ENCODE measurements at regions not wholly inside any gene's neighbourhood (a gene's known extent, or its start where the extent isn't known, plus 50 kb on each side); places are given as distances from the start of the nearest gene placed in this dataset.

- no peak for DNase-seq
Observed at GRCh38 chr6:139509167-139509566, 134.7 kb upstream of the CITED2 start.

DNA sequence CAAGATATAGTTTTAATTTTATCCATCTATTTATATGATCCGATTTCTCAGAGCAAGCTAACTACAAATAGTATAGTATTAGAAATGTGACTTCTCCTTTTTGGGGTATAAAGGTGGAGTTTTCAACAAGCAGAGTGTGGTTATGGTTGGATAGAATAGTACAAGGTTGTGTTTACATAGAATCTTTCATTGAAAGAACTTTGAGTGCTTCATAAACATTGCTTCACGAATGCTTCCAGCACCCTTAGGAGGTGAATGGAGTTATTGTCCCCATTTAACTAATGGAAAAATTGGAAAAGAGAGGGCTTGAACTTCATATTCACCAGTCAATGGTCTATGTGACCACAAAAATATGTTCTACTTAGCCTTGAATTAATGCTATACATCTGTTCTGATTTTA is 134.1 kb upstream of the CITED2 start:
- no peak for DNase-seq

GRCh38 chr6:139508023-139508422 is 133.6 kb upstream of the CITED2 start:
- no peak for DNase-seq

DNA sequence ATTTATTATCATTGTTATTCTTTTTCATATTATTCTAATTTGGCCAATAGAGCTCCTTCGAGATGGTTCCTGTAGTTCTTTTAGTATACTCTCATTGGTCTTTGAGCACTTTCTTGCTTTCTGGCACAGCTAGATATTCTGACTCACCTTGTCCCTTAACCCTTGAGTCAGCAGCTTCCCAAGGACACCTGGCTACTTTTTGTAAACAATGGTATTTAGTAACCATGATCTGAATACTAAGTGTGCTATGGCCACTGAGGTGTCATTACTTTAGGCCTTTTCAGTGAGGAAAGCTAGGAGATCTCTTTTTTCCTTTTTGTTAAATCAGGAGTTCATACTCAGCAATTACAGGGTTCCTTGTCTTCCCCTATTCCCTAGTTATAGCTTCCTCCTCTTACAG is 126.5 kb upstream of the CITED2 start:
- no peak for DNase-seq

DNA sequence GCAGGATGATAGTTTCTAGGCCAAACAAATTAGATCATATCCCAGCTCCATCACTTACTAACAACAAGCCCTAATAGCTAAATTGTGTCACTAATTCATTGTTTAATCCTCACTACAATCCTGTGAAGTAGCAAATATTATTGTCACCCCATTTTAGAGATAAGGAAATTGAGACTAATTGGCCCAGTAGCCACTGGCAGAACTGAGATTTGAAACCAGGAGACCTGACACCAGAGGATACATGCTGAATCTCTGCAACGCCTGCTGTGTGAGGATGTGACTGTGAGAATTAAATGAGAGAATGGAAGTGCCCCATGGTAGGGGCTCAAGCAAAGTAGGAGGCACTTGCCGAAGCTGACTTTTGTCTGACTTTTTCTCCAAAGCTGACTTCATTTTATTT is 124.3 kb upstream of the CITED2 start:
- no peak for DNase-seq

- DNase-seq: no peak
Observed at GRCh38 chr6:139497345-139497961, 123.0 kb upstream of the CITED2 start.

- DNase-seq: no peak
Observed at GRCh38 chr6:139496654-139497344, 122.4 kb upstream of the CITED2 start.

GRCh38 chr6:139494376-139494990 is 120.0 kb upstream of the CITED2 start:
- no peak for DNase-seq

- no peak for DNase-seq
Observed at GRCh38 chr6:139490482-139490881, 116.0 kb upstream of the CITED2 start.

DNA sequence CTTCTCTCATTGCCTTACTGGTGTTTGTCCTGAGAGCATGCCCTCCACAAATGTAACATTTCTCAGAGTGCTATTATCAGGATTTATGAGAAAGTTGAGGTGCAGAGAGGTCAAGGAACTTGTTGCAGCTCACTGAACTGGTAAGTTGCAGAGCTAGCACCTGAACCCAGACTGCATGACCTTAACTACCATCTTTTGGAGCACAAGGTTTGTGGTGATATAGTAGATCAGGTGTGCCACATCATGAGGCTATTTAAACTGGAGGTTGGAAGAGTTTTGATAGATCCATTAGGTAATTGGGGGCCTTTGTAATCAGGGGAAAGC is 112.0 kb upstream of the CITED2 start:
- no peak for DNase-seq

DNA sequence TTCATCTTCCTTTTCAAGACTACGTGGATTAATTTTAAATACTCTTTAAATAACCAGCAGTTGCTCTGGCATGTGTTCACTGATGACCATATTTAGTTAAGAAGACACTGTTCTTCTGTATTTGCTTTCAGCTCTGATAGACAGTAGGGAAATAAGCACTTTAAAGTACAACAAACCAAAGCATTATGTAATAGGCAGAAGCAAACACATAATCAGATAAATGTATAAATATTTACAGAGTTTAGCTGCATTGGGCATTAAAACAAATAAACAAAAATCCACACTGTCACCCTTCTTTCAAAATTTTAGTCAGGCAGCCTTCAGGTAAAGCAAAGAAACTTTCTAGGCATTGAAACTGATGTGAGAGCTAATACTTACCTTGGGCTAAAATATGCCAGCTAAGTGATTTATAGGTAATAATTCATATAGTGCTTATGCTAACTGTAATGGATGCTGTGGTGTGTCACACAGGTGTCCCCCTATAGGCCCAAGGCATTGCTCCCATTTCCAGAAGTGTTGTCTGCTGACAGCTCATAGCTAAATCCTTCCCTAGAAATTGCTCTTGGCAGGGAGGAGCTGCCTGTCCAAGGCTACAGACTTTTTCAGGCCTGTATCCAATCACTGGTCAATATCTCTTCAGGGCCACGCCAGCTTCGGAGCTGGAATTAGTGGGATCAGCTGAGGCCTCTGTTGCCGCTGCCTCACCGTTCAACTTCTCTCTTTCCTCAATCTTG is 111.5 kb upstream of the CITED2 start:
- DNase-seq: no peak

- no peak for DNase-seq
Observed at GRCh38 chr6:139485185-139485584, 110.7 kb upstream of the CITED2 start.

GRCh38 chr6:139483079-139483478 is 108.6 kb upstream of the CITED2 start:
- no peak for DNase-seq

- DNase-seq: no peak
Observed at GRCh38 chr6:139482287-139482686, 107.8 kb upstream of the CITED2 start.

DNA sequence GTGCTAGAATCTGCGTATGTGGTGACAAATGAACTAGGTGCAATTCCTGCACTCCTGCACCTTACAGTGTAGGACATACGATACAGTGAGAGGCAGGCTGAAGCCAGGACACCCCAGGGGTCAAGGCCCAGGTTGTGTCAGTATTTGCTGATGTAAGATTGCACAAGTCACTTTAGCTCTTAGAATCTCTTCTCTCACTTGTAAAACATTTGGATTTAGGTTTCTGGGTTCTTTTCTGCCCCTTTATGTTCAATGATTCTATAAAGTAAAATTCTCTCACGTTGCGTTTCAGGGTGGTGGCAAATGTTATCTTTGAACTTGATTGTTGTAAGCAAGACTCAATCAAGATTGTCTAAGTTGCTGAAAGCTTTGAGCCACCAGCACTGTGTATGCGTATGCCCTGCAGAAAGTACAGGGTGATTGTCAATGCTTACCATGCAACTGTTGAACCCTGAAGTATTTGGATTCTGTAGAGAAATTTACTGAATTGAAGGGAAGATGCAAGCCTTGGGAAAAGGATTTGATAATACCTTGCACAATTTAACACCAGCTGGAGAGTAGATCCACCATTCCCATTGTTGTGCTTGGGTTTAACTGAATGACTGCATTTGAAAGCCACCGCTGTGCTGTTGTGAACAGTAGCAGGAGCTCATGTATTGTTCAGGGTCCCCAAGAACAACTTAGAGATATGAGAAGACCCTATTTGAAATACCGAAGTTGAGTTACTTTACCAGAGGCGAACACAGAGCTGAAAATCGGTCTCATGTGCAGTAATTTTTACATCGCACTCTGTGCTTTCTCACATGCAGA is 106.1 kb upstream of the CITED2 start:
- DNase-seq: no peak

GRCh38 chr6:139479433-139480222 is 105.2 kb upstream of the CITED2 start:
- DNase-seq: no peak

DNA sequence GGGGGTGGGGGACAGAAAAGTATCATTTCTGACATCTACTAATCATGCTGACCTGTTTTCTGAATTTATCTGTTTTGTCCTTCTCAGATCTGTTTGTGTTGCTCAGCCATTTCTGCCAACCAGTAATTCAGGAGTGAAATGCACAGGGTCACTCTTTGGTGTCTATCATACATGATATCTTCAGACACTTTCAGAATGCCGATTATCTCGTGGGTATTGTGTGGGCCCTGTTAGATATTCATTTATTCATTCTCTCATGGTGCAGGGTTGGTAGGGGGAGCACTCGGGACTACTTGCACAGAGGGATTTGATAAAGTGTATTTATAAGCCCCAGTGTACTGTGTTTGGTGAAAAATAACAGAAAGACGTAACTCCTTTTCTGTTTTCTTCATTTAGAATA is 101.2 kb upstream of the CITED2 start:
- DNase-seq: no peak

- no peak for DNase-seq
Observed at GRCh38 chr6:139475241-139475640, 100.8 kb upstream of the CITED2 start.

DNA sequence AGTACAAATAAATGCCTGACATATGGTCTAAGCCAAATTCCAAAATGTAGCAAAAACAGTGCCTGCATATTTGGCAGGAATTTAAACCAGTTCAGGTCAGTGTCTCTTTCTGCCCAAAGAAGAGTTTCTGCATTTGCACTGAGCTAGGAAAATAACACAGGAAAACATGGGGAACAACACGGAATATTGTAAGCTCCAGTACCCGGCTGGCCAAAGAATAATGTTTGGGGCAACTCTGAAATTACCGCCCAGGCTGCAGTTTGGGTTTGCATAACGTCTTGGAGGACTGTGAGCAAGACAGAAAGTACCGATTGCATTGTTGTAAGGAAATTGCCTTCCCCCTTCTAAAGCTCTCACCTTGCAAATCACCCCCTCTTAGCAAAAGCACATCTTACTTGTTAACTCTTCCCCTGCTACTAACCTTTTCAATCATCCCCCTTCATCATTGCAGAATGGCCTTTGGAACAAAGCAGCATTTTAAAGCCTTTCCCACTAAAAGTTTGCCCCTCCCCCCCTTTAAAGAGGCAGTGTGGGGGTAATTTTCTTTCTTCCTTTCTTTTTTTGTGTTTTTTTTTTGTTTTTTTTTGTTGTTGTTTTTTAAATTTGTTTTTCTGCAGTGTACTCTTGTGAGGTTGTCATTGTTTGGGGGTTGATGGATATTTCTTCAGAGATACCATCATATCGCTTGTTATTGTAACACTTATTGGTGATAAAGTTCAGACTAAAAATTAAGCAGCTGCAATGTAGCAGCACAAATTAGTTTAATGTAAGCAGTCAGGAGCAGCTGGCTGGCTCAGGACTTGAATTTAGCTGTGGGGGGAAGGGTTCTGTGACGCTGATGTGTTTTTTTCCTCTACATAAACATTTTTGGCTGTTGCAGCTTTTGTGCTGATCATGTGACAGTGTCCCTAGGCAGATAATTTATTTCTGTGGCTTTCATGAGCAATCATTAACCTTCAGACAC is 100.0 kb upstream of the CITED2 start:
- DNase-seq: no peak

DNA sequence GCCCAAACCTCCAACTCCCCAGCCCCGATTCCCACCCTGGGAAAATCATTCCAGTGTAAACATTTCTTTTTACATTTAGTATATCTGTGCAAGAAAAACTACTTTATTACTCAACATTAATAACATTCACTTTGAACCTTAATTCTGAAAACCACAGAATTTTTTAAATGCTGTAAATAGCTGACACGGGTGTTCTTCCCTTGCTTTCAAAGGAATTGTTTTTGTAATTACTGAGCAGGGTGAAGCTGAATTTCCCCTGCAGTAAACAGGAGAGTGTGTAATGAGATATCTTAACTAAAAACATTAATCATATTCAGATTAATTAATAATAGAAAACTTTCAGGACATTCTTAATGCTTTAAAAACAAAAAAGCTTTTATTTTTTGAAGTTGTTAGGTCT is 99.3 kb upstream of the CITED2 start:
- no peak for DNase-seq

- DNase-seq: no peak
Observed at GRCh38 chr6:139473231-139473701, 98.8 kb upstream of the CITED2 start.
